RWPE1 (cell line): ENCODE measurements at regions not wholly inside any gene's neighbourhood (a gene's known extent, or its start where the extent isn't known, plus 50 kb on each side); places are given as distances from the start of the nearest gene placed in this dataset.
"Not testable (repeated sequence)": the region's sequence is repeated elsewhere in the genome, so short reads cannot be mapped to it uniquely, and the experiment has no call there.

ENCODE experiments used
- CTCF ChIA-PET: fragments of 350-600 bp; sonication (Branson Sonifier 250); formaldehyde crosslinking; extraction: SDS; loops from one replicate; lab custom pipeline; 2021; lab: Yijun Ruan, JAX
- POLR2A ChIA-PET: fragments of 400-600 bp; formaldehyde crosslinking; extraction: SDS; loops from one replicate; lab custom pipeline; 2020; ENCODE audit warnings: antibody characterized with exemption; ENCODE audit not compliant: low non-redundant PET; lab: Yijun Ruan, JAX
- DNase-seq: peaks from one replicate; pipeline ENCODE4 v3.0.0; 2012; ENCODE audit warnings: low spot score
- H3K27ac ChIP-seq: fragments of 450-650 bp; 2 replicates; pipeline ENCODE4 v1.5.1; 2017
- CTCF ChIP-seq: fragments of 450-650 bp; conservative IDR thresholded peaks from 2 replicates; pipeline ENCODE4 v1.5.1; 2017; ENCODE audit warnings: low read depth, mild to moderate bottlenecking

GRCh38 chr3:182327196-182327681 is 466.1 kb upstream of the ATP11B start:
- POLR2A ChIA-PET: no interaction called here
- CTCF ChIA-PET: interaction anchor here (0.6 kb wide), 1 partner anchor 83 kb away, joined by 3 read pairs; no protein-coding TSS in a partner anchor
- DNase-seq: no peak
- H3K27ac ChIP-seq: no peak overlapping the region
- no peak for TF ChIP-seq CTCF

- CTCF ChIA-PET: no interaction called here
- TF ChIP-seq CTCF: no peak
- POLR2A ChIA-PET: no interaction called here
- DNase-seq: no peak
- H3K27ac ChIP-seq: no peak overlapping the region
Measured at GRCh38 chr3:182330646-182331045, 462.7 kb upstream of the ATP11B start.

GRCh38 chr3:182331341-182331740 is 462.0 kb upstream of the ATP11B start:
- ChIA-PET POLR2A (no interaction called here), CTCF (no interaction called here)
- H3K27ac ChIP-seq: no peak overlapping the region
- no peak for DNase-seq
- TF ChIP-seq CTCF: no peak

GRCh38 chr3:182342252-182342651 is 451.1 kb upstream of the ATP11B start:
- CTCF ChIA-PET: no interaction called here
- TF ChIP-seq CTCF: no peak
- POLR2A ChIA-PET: no interaction called here
- H3K27ac ChIP-seq: no peak overlapping the region
- no peak for DNase-seq

GRCh38 chr3:182344026-182344425 is 449.3 kb upstream of the ATP11B start:
- H3K27ac ChIP-seq, CTCF ChIA-PET, DNase-seq, POLR2A ChIA-PET: not testable (repeated sequence)

GRCh38 chr3:182349051-182349450 is 444.3 kb upstream of the ATP11B start:
- ChIA-PET CTCF (interaction anchor here (0.6 to 1.0 kb wide), 4 partner anchors 25 to 412 kb away, joined by 3 to 5 read pairs (median 3); no protein-coding TSS in a partner anchor), POLR2A (no interaction called here)
- no peak for DNase-seq
- H3K27ac ChIP-seq: no peak overlapping the region
- TF ChIP-seq CTCF: no peak

- ChIA-PET CTCF (interaction anchor here (0.7 kb wide), 1 partner anchor 365 kb away, joined by 3 read pairs; no protein-coding TSS in a partner anchor), POLR2A (no interaction called here)
- no peak for TF ChIP-seq CTCF
- DNase-seq: no peak
- no peak overlapping the region for H3K27ac ChIP-seq
Measured at GRCh38 chr3:182349951-182350517, 443.3 kb upstream of the ATP11B start.
